ENCODE measurements at regions not wholly inside any gene's neighbourhood (a gene's known extent, or its start where the extent isn't known, plus 50 kb on each side); places are given as distances from the start of the nearest gene placed in this dataset.

DNA sequence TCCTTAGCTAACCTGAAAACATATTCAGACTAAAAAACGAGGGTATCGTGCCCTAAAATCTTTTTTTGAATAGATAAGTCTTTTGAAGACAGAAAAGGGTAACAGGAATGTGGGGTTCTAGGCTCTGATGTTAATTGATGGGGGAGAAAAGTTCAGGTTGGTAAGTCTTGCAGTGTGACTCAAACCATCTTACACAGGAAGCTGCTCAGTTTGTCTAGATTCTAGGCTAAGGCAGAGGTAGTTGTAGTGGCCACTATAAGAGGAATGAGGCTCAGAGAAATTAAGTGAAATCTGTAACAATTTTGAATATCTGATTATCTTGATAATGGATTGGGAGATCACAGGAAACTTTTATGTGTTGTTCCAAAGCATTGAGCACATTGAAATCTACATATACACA lies 267.9 kb downstream of the PDCD6IP start (continued):
- TF ChIP-seq ZNF532 (CRISPR knock-in tag; IDR thresholded peaks at IDR 0.05; ENCODE audit: borderline replicate concordance): no peak
- no peak for TF ChIP-seq NFATC4 (CRISPR knock-in tag; IDR thresholded peaks at IDR 0.05)
- TF ChIP-seq ELF4 (CRISPR knock-in tag; IDR thresholded peaks at IDR 0.05; ENCODE audit: low read depth): no peak
- TF ChIP-seq ZNF219 (CRISPR knock-in tag; IDR thresholded peaks at IDR 0.05; ENCODE audit: borderline replicate concordance): no peak
- TF ChIP-seq ERG (CRISPR knock-in tag; IDR thresholded peaks at IDR 0.05): no peak
- TF ChIP-seq, protein P1, sequence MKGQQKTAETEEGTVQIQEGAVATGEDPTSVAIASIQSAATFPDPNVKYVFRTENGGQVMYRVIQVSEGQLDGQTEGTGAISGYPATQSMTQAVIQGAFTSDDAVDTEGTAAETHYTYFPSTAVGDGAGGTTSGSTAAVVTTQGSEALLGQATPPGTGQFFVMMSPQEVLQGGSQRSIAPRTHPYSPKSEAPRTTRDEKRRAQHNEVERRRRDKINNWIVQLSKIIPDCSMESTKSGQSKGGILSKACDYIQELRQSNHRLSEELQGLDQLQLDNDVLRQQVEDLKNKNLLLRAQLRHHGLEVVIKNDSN (CRISPR knock-in tag; IDR thresholded peaks at IDR 0.05): no peak
- no peak for TF ChIP-seq ZNF671 (CRISPR knock-in tag; IDR thresholded peaks at IDR 0.05)
- no peak for TF ChIP-seq RELA (CRISPR knock-in tag; IDR thresholded peaks at IDR 0.05; ENCODE audit: borderline replicate concordance)

DNA sequence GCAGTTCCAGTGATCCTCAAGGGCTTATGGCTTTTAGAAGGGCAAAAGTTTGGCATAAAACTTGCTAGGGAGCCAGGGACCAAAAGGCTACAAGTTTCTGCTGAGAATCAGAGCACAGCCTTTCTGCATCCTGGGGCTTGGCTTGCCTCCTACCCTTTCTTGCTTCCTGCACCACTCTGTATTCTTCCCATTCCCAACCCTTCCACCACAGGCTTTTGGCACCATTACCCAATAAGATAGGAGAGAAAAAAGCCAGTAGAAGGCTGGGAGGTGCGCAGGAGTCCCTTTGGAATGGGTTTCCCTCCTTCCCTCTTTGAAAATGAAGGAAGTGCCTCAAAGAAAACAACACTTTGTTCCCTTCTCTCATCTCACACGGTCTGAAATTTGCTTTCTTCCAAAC lies 268.6 kb downstream of the PDCD6IP start:
- Mint-ChIP-seq H3K36me3 (no peaks in the 10 kb centered on the region), H3K4me1 (peaks cover 11% of the 10 kb centered on the region), H3K9me3 (peaks cover 2% of the 10 kb centered on the region; the same call in 1 of the 2 replicates), H3K4me3 (no peak overlapping the region), H3K27me3 (ENCODE audit: low read depth) (peaks cover 17% of the 10 kb centered on the region), H3K27ac (no peak overlapping the region)
- ATAC-seq (peak; percentile 69), DNase-seq (ENCODE audit: low spot score) (no peak)
- ChIA-PET CTCF (interaction anchor here (1.0 kb wide), 1 partner anchor 40 kb away, joined by 3 read pairs; no protein-coding TSS in a partner anchor), POLR2A (no interaction called here)
- TF ChIP-seq, protein P2, sequence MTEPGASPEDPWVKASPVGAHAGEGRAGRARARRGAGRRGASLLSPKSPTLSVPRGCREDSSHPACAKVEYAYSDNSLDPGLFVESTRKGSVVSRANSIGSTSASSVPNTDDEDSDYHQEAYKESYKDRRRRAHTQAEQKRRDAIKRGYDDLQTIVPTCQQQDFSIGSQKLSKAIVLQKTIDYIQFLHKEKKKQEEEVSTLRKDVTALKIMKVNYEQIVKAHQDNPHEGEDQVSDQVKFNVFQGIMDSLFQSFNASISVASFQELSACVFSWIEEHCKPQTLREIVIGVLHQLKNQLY (CRISPR knock-in tag; IDR thresholded peaks at IDR 0.05): no peak
- TF ChIP-seq MAX (CRISPR knock-in tag; IDR thresholded peaks at IDR 0.05) (no peak), NFATC4 (CRISPR knock-in tag; IDR thresholded peaks at IDR 0.05) (no peak), ELF4 (CRISPR knock-in tag; IDR thresholded peaks at IDR 0.05; ENCODE audit: low read depth) (no peak), CREM (CRISPR knock-in tag; IDR thresholded peaks at IDR 0.05) (no peak), RELA (CRISPR knock-in tag; IDR thresholded peaks at IDR 0.05; ENCODE audit: borderline replicate concordance) (no peak), CREB1 (CRISPR knock-in tag; IDR thresholded peaks at IDR 0.05) (no peak), ATF2 (CRISPR knock-in tag; IDR thresholded peaks at IDR 0.05; ENCODE audit: borderline replicate concordance, low read depth) (no peak)

DNA sequence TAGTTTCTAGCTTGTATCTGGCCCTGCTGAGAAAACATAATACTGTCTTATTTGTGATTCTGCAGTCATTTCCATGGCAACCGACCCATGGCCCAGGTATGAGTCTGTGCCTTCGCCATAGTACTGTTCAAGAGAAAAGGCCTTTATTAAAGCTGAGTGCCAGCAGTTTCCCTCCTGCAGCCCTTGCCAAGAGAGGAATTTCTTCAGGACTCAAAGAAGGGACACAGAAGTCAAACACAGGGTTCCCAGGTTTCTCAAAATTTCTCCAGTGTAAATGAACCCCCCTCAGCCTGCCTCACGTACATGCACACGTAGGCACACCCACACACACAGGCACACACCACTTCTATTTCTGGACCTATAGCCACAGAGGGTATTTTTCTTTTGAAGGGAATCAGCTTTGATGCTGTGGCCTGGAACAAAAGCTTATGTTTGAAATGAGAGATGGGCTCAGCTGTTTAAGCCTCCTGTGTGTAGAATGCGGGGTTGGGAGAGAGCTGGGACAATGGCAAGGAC lies 269.2 kb downstream of the PDCD6IP start:
- no peak overlapping the region for H3K27ac Mint-ChIP-seq
- TF ChIP-seq ERG (CRISPR knock-in tag; IDR thresholded peaks at IDR 0.05) (no peak), NFYB (CRISPR knock-in tag; conservative IDR thresholded peaks at IDR 0.05; ENCODE audit: low read depth) (no peak), SMAD3 (CRISPR knock-in tag; IDR thresholded peaks at IDR 0.05; ENCODE audit: borderline replicate concordance) (no peak), ZNF317 (CRISPR knock-in tag; IDR thresholded peaks at IDR 0.05; ENCODE audit: borderline replicate concordance, low read depth) (no peak), PRRX2 (CRISPR knock-in tag; IDR thresholded peaks at IDR 0.05) (no peak), FOXP1 (CRISPR knock-in tag; IDR thresholded peaks at IDR 0.05; ENCODE audit: borderline replicate concordance) (no peak), TEAD4 (CRISPR knock-in tag; IDR thresholded peaks at IDR 0.05) (no peak), ZNF232 (CRISPR knock-in tag; IDR thresholded peaks at IDR 0.05) (no peak), USF2 (CRISPR knock-in tag; IDR thresholded peaks at IDR 0.05) (no peak), ZNF219 (CRISPR knock-in tag; IDR thresholded peaks at IDR 0.05; ENCODE audit: borderline replicate concordance) (no peak), ZNF416 (CRISPR knock-in tag; IDR thresholded peaks at IDR 0.05) (no peak)

More for the DNA sequence above, 269.2 kb downstream of the PDCD6IP start:
- ChIA-PET CTCF (interaction anchor here (1.0 to 1.3 kb wide), 2 partner anchors 39 to 193 kb away, joined by 3 read pairs; no protein-coding TSS in a partner anchor), POLR2A (interaction anchor here (0.7 kb wide), 1 partner anchor 178 kb away, joined by 3 read pairs; no protein-coding TSS in a partner anchor)
- peaks cover 17% of the 10 kb centered on the region for H3K4me1 Mint-ChIP-seq
- ATAC-seq: peak; percentile 41
- no peak overlapping the region for H3K4me3 Mint-ChIP-seq
- no peak for DNase-seq (ENCODE audit: low spot score)
- peaks cover 17% of the 10 kb centered on the region for H3K27me3 Mint-ChIP-seq (ENCODE audit: low read depth)
- H3K9me3 Mint-ChIP-seq: no peaks in the 10 kb centered on the region
- H3K36me3 Mint-ChIP-seq: no peaks in the 10 kb centered on the region

All from WTC11 (cell line).